Tibial nerve (tissue), 4 donors: ENCODE measurements at regions not wholly inside any gene's neighbourhood (a gene's known extent, or its start where the extent isn't known, plus 50 kb on each side); places are given as distances from the start of the nearest gene placed in this dataset.
"Not testable (repeated sequence)": the region's sequence is repeated elsewhere in the genome, so short reads cannot be mapped to it uniquely, and the experiment has no call there.

ENCODE experiments used
- CTCF ChIP-seq, 5 experiments: fragments of 200-600 bp in 3 of 5; fragments of 450-650 bp in 2 of 5; sonication (generic) in 3 of 5; IDR thresholded peaks; one replicate each; pipeline ENCODE4 v1.5.1; 2016 to 2019; ENCODE audit warnings: antibody characterized with exemption in 5 of 5, mild to moderate bottlenecking in 3 of 5, moderate library complexity in 2 of 5
- EP300 ChIP-seq, 2 donors: sonication (generic); formaldehyde crosslinking; IDR thresholded peaks; one replicate each; pipeline ENCODE4 v1.6.1; 2017; ENCODE audit warnings: antibody characterized with exemption in 2 of 2, mild to moderate bottlenecking in 1 of 2

DNA sequence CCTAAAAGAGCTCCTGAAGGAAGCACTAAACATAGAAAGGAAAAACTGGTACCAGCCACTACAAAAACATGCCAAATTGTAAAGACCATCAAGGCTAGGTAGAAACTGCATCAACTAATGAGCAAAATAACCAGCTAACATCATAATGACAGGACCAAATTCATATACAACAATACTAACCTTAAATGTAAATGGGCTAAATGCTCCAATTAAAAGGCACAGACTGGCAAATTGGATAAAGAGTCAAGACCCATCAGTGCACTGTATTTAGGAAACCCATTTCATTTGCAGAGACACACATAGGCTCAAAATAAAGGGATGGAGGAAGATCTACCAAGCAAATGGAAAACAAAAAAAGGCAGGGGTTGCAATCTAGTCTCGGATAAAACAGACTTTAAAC is 150.1 kb upstream of the FAT3 start:
- not testable (repeated sequence) for TF ChIP-seq CTCF, EP300 (IDR thresholded peaks at IDR 0.05)
